ENCODE measurements at regions not wholly inside any gene's neighbourhood (a gene's known extent, or its start where the extent isn't known, plus 50 kb on each side); places are given as distances from the start of the nearest gene placed in this dataset.

GRCh38 chr2:58972737-58973136, 731.6 kb upstream of the FANCL start:
- no peak for DNase-seq (ENCODE audit: low read depth, low spot score)

GRCh38 chr2:58971511-58972360, 730.6 kb upstream of the FANCL start:
- DNase-seq (ENCODE audit: low read depth, low spot score) = no peak

GRCh38 chr2:58970365-58970764, 729.2 kb upstream of the FANCL start:
- DNase-seq (ENCODE audit: low read depth, low spot score) = no peak

GRCh38 chr2:58968885-58969284, 727.8 kb upstream of the FANCL start:
- no peak for DNase-seq (ENCODE audit: low read depth, low spot score)

- DNase-seq (ENCODE audit: low read depth, low spot score) = no peak
Measured at GRCh38 chr2:58967736-58968135, 726.6 kb upstream of the FANCL start.

- DNase-seq (ENCODE audit: low read depth, low spot score) = no peak
Measured at GRCh38 chr2:58965602-58966001, 724.5 kb upstream of the FANCL start.

- DNase-seq (ENCODE audit: low read depth, low spot score) = peak; percentile 6
Measured at GRCh38 chr2:58959996-58960395, 718.9 kb upstream of the FANCL start.

- no peak for DNase-seq (ENCODE audit: low read depth, low spot score)
Measured at GRCh38 chr2:58957188-58957840, 716.2 kb upstream of the FANCL start.

- no peak for DNase-seq (ENCODE audit: low read depth, low spot score)
Measured at GRCh38 chr2:58954880-58955385, 713.8 kb upstream of the FANCL start.

- DNase-seq (ENCODE audit: low read depth, low spot score) = no peak
Measured at GRCh38 chr2:58951722-58952121, 710.6 kb upstream of the FANCL start.

GRCh38 chr2:58950795-58951462, 709.8 kb upstream of the FANCL start:
- DNase-seq (ENCODE audit: low read depth, low spot score) = no peak

GRCh38 chr2:58939388-58939787, 698.3 kb upstream of the FANCL start:
- DNase-seq (ENCODE audit: low read depth, low spot score) = peak; percentile 69

- peak; percentile 30 for DNase-seq (ENCODE audit: low read depth, low spot score)
Measured at GRCh38 chr2:58938988-58939387, 697.9 kb upstream of the FANCL start.

- DNase-seq (ENCODE audit: low read depth, low spot score) = no peak
Measured at GRCh38 chr2:58932801-58933200, 691.7 kb upstream of the FANCL start.

GRCh38 chr2:58930537-58930936, 689.4 kb upstream of the FANCL start:
- peak; percentile 88 for DNase-seq (ENCODE audit: low read depth, low spot score)

- DNase-seq (ENCODE audit: low read depth, low spot score) = no peak
Measured at GRCh38 chr2:58928973-58929372, 687.8 kb upstream of the FANCL start.

- no peak for DNase-seq (ENCODE audit: low read depth, low spot score)
Measured at GRCh38 chr2:58928391-58928790, 687.3 kb upstream of the FANCL start.

GRCh38 chr2:58926112-58926511, 685.0 kb upstream of the FANCL start:
- DNase-seq (ENCODE audit: low read depth, low spot score) = no peak

- peak; percentile 90 for DNase-seq (ENCODE audit: low read depth, low spot score)
Measured at GRCh38 chr2:58925676-58926081, 684.6 kb upstream of the FANCL start.

- DNase-seq (ENCODE audit: low read depth, low spot score) = peak; percentile 83
Measured at GRCh38 chr2:58923869-58924268, 682.7 kb upstream of the FANCL start.

GRCh38 chr2:58922245-58922644, 681.1 kb upstream of the FANCL start:
- DNase-seq (ENCODE audit: low read depth, low spot score) = no peak

GRCh38 chr2:58921676-58922075, 680.6 kb upstream of the FANCL start:
- DNase-seq (ENCODE audit: low read depth, low spot score) = no peak
